WTC11 (cell line): ENCODE measurements at regions not wholly inside any gene's neighbourhood (a gene's known extent, or its start where the extent isn't known, plus 50 kb on each side); places are given as distances from the start of the nearest gene placed in this dataset.

Experiments used
- ATAC-seq: fragments of 200-7000 bp; cut with Tn5 transposase; 2 replicates; pipeline ENCODE4 v1.10.0; 2021; ENCODE audit warnings: mild to moderate bottlenecking, moderate library complexity
- CTCF ChIA-PET: fragments of 300-600 bp; sonication (Branson Sonifier 250); formaldehyde crosslinking; loops from one replicate; lab custom pipeline; 2021; ENCODE audit warnings: antibody characterized with exemption; lab: Charles Lee
- POLR2A ChIA-PET: fragments of 350-600 bp; sonication (Branson Sonifier 250); formaldehyde crosslinking; loops from one replicate; lab custom pipeline; 2021; ENCODE audit warnings: antibody characterized with exemption; lab: Charles Lee
- DNase-seq: peaks from one replicate; pipeline ENCODE4 v3.0.0; 2021; ENCODE audit warnings: low spot score
- H3K27ac Mint-ChIP-seq: 2 replicates; pipeline ENCODE4 v1.8.0; 2021; ENCODE audit warnings: mixed read lengths
- H3K27me3 Mint-ChIP-seq: 2 replicates; pipeline ENCODE4 v1.8.0; 2021; ENCODE audit warnings: low read depth, mild to moderate bottlenecking, moderate library complexity, mixed read lengths
- H3K36me3 Mint-ChIP-seq: 2 replicates; pipeline ENCODE4 v1.8.0; 2021; ENCODE audit warnings: mixed read lengths
- H3K4me1 Mint-ChIP-seq: 2 replicates; pipeline ENCODE4 v1.8.0; 2022; ENCODE audit warnings: mixed read lengths
- H3K4me3 Mint-ChIP-seq: 2 replicates; pipeline ENCODE4 v1.8.0; 2021; ENCODE audit warnings: mild to moderate bottlenecking, moderate library complexity, mixed read lengths
- H3K9me3 Mint-ChIP-seq: 2 replicates; pipeline ENCODE4 v1.8.0; 2021; ENCODE audit warnings: mixed read lengths
- CBFB ChIP-seq: sonication (generic); formaldehyde crosslinking; IDR thresholded peaks from 2 replicates; pipeline ENCODE4 v1.8.1; 2022; ENCODE audit warnings: mild to moderate bottlenecking, low read depth, missing genetic modification reagents
- IRF1 ChIP-seq: sonication (generic); formaldehyde crosslinking; IDR thresholded peaks from 2 replicates; pipeline ENCODE4 v1.8.0; 2023; ENCODE audit warnings: missing genetic modification reagents
- NR2C2 ChIP-seq: sonication (generic); formaldehyde crosslinking; IDR thresholded peaks from 2 replicates; pipeline ENCODE4 v1.8.0; 2022; ENCODE audit warnings: mild to moderate bottlenecking, missing genetic modification reagents
- SMAD3 ChIP-seq: sonication (generic); formaldehyde crosslinking; IDR thresholded peaks from 2 replicates; pipeline ENCODE4 v1.8.0; 2022; ENCODE audit warnings: missing genetic modification reagents, mild to moderate bottlenecking, borderline replicate concordance
- SMAD4 ChIP-seq: sonication (generic); formaldehyde crosslinking; IDR thresholded peaks from 2 replicates; pipeline ENCODE4 v1.8.0; 2022; ENCODE audit warnings: mild to moderate bottlenecking, missing genetic modification reagents
- SP1 ChIP-seq: sonication (generic); formaldehyde crosslinking; conservative IDR thresholded peaks from 2 replicates; pipeline ENCODE4 v1.8.1; 2022; ENCODE audit warnings: missing genetic modification reagents
- ZNF423 ChIP-seq: fragments of 250-450 bp; sonication (Bioruptor Pico); IDR thresholded peaks from 2 replicates; pipeline ENCODE4 v2.1.2; 2022; ENCODE audit warnings: mild to moderate bottlenecking, moderate library complexity
- TF ChIP-seq, protein P1 (sequence below): fragments of 250-450 bp; sonication (Bioruptor Pico); conservative IDR thresholded peaks from 2 replicates; pipeline ENCODE4 v1.9.0; 2021; ENCODE audit warnings: mild to moderate bottlenecking
- TF ChIP-seq, protein P2 (sequence below): sonication (generic); formaldehyde crosslinking; IDR thresholded peaks from 2 replicates; pipeline ENCODE4 v1.8.1; 2023; ENCODE audit warnings: mild to moderate bottlenecking, missing genetic modification reagents
- TF ChIP-seq, protein P3 (sequence below): sonication (generic); formaldehyde crosslinking; conservative IDR thresholded peaks from 2 replicates; pipeline ENCODE4 v1.8.1; 2023; ENCODE audit warnings: mild to moderate bottlenecking, low read depth, missing genetic modification reagents, moderate library complexity
- TF ChIP-seq, protein P4 (sequence below): fragments of 250-450 bp; sonication (Bioruptor Pico); IDR thresholded peaks from 2 replicates; pipeline ENCODE4 v1.9.0; 2021; ENCODE audit warnings: mild to moderate bottlenecking
- TF ChIP-seq, protein P5 (sequence below): sonication (generic); formaldehyde crosslinking; IDR thresholded peaks from 2 replicates; pipeline ENCODE4 v1.8.1; 2023; ENCODE audit warnings: mild to moderate bottlenecking, missing genetic modification reagents
- TF ChIP-seq, protein P6 (sequence below): fragments of 250-450 bp; sonication (Bioruptor Pico); IDR thresholded peaks from 2 replicates; pipeline ENCODE4 v1.9.0; 2021; ENCODE audit warnings: moderate library complexity, mild to moderate bottlenecking, inconsistent platforms, borderline replicate concordance

GRCh38 chr15:77722759-77723460 is 90.2 kb upstream of the LINGO1 start:
- no peak overlapping the region for H3K27ac Mint-ChIP-seq
- POLR2A ChIA-PET, result no interaction called here
- no peak overlapping the region for H3K4me3 Mint-ChIP-seq
- ATAC-seq (peak; percentile 89), DNase-seq (peak; percentile 41)
- H3K9me3 Mint-ChIP-seq, result no peaks in the 10 kb centered on the region
- TF ChIP-seq, protein P1, sequence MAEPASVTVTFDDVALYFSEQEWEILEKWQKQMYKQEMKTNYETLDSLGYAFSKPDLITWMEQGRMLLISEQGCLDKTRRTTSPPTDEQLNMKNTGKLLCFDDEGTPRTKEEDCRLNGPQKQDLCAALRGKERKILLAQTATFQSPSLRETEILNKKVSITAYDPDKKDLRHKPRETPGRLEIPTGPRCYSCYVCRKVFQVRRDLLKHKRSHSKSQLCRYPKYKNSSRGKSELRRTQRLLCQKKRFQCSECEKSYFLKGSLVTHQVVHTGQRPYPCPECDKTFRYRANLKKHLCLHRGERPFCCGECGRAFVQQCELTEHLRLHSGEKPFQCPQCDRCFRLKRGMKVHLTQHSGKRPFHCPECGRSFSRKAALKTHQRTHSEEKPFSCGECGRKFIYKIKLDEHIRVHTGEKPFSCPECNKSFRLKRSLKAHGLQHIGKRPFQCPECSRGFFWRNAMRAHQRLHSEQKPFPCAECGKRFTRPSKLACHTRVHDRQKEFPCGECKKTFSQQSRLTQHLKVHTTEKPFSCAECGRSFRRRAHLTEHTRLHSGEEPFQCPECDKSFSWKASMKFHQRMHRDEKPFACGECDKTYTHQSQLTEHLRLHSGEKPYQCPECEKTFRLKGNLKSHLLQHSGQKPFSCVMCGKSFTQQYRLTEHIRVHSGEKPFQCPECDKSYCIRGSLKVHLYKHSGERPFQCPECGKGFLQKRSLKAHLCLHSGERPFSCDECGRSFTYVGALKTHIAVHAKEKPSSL (CRISPR knock-in tag), result no peak
- peak; percentile 59; the same call in 1 of the 2 replicates for TF ChIP-seq ZNF423 (CRISPR knock-in tag)
- H3K4me1 Mint-ChIP-seq, result peaks cover 4% of the 10 kb centered on the region
- no peaks in the 10 kb centered on the region for H3K27me3 Mint-ChIP-seq
- no peaks in the 10 kb centered on the region for H3K36me3 Mint-ChIP-seq
- CTCF ChIA-PET, result interaction anchor here (0.7 to 3.7 kb wide), 9 partner anchors 9 to 98 kb away, joined by 3 to 18 read pairs (median 5); no protein-coding TSS in a partner anchor

- DNase-seq, result no peak
- POLR2A ChIA-PET, result interaction anchor here (0.6 kb wide), 1 partner anchor 9 kb away, joined by 4 read pairs; no protein-coding TSS in a partner anchor
Measured at GRCh38 chr15:77721963-77722362, 89.3 kb upstream of the LINGO1 start.

More at GRCh38 chr15:77721963-77722362, 89.3 kb upstream of the LINGO1 start:
- Mint-ChIP-seq H3K4me3 (no peak overlapping the region), H3K4me1 (peaks cover 5% of the 10 kb centered on the region), H3K36me3 (no peaks in the 10 kb centered on the region), H3K27me3 (no peaks in the 10 kb centered on the region), H3K9me3 (no peaks in the 10 kb centered on the region), H3K27ac (no peak overlapping the region)
- CTCF ChIA-PET, result interaction anchor here (1.0 to 3.7 kb wide), 8 partner anchors 9 to 179 kb away, joined by 3 to 18 read pairs (median 7); no protein-coding TSS in a partner anchor
- no peak for TF ChIP-seq IRF1
- TF ChIP-seq SMAD4 (CRISPR knock-in tag), result no peak
- TF ChIP-seq, protein P1 (CRISPR knock-in tag), result no peak
- TF ChIP-seq, protein P2, sequence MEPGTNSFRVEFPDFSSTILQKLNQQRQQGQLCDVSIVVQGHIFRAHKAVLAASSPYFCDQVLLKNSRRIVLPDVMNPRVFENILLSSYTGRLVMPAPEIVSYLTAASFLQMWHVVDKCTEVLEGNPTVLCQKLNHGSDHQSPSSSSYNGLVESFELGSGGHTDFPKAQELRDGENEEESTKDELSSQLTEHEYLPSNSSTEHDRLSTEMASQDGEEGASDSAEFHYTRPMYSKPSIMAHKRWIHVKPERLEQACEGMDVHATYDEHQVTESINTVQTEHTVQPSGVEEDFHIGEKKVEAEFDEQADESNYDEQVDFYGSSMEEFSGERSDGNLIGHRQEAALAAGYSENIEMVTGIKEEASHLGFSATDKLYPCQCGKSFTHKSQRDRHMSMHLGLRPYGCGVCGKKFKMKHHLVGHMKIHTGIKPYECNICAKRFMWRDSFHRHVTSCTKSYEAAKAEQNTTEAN (CRISPR knock-in tag), result no peak
- no peak for TF ChIP-seq NR2C2 (CRISPR knock-in tag)
- TF ChIP-seq, protein P3, sequence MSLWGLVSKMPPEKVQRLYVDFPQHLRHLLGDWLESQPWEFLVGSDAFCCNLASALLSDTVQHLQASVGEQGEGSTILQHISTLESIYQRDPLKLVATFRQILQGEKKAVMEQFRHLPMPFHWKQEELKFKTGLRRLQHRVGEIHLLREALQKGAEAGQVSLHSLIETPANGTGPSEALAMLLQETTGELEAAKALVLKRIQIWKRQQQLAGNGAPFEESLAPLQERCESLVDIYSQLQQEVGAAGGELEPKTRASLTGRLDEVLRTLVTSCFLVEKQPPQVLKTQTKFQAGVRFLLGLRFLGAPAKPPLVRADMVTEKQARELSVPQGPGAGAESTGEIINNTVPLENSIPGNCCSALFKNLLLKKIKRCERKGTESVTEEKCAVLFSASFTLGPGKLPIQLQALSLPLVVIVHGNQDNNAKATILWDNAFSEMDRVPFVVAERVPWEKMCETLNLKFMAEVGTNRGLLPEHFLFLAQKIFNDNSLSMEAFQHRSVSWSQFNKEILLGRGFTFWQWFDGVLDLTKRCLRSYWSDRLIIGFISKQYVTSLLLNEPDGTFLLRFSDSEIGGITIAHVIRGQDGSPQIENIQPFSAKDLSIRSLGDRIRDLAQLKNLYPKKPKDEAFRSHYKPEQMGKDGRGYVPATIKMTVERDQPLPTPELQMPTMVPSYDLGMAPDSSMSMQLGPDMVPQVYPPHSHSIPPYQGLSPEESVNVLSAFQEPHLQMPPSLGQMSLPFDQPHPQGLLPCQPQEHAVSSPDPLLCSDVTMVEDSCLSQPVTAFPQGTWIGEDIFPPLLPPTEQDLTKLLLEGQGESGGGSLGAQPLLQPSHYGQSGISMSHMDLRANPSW, result no peak
- TF ChIP-seq, protein P4, sequence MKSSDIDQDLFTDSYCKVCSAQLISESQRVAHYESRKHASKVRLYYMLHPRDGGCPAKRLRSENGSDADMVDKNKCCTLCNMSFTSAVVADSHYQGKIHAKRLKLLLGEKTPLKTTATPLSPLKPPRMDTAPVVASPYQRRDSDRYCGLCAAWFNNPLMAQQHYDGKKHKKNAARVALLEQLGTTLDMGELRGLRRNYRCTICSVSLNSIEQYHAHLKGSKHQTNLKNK (CRISPR knock-in tag), result no peak
- TF ChIP-seq, protein P5, sequence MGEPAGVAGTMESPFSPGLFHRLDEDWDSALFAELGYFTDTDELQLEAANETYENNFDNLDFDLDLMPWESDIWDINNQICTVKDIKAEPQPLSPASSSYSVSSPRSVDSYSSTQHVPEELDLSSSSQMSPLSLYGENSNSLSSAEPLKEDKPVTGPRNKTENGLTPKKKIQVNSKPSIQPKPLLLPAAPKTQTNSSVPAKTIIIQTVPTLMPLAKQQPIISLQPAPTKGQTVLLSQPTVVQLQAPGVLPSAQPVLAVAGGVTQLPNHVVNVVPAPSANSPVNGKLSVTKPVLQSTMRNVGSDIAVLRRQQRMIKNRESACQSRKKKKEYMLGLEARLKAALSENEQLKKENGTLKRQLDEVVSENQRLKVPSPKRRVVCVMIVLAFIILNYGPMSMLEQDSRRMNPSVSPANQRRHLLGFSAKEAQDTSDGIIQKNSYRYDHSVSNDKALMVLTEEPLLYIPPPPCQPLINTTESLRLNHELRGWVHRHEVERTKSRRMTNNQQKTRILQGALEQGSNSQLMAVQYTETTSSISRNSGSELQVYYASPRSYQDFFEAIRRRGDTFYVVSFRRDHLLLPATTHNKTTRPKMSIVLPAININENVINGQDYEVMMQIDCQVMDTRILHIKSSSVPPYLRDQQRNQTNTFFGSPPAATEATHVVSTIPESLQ (CRISPR knock-in tag), result no peak
- TF ChIP-seq SMAD3 (CRISPR knock-in tag), result no peak
- TF ChIP-seq CBFB (CRISPR knock-in tag), result no peak
- TF ChIP-seq, protein P6, sequence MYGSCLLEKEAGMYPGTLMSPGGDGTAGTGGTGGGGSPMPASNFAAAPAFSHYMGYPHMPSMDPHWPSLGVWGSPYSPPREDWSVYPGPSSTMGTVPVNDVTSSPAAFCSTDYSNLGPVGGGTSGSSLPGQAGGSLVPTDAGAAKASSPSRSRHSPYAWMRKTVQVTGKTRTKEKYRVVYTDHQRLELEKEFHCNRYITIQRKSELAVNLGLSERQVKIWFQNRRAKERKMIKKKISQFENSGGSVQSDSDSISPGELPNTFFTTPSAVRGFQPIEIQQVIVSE, result no peak
- no peak for TF ChIP-seq SP1 (CRISPR knock-in tag)
- ATAC-seq, result no peak
